NCI-H187 (cell line): ENCODE measurements at regions not wholly inside any gene's neighbourhood (a gene's known extent, or its start where the extent isn't known, plus 50 kb on each side); places are given as distances from the start of the nearest gene placed in this dataset.
"Not testable (repeated sequence)": the region's sequence is repeated elsewhere in the genome, so short reads cannot be mapped to it uniquely, and the experiment has no call there.

Experiments
- DNase-seq, 2 experiments: peaks; one replicate each; lab custom pipeline; 2025; lab: John Stamatoyannopoulos, UW

GRCh38 chr7:113389112-113389646, 270.8 kb upstream of the SMIM30 start:
- no peak for DNase-seq

GRCh38 chr7:113383638-113384037, 265.3 kb upstream of the SMIM30 start:
- no peak for DNase-seq

GRCh38 chr7:113379746-113380145, 261.4 kb upstream of the SMIM30 start:
- DNase-seq = no peak

- DNase-seq = no peak
Observed at GRCh38 chr7:113374955-113375354, 256.6 kb upstream of the SMIM30 start.

GRCh38 chr7:113373863-113374262, 255.5 kb upstream of the SMIM30 start:
- no peak for DNase-seq

- DNase-seq = no peak
Observed at GRCh38 chr7:113371416-113372043, 253.2 kb upstream of the SMIM30 start.

- DNase-seq = no peak
Observed at GRCh38 chr7:113370910-113371309, 252.6 kb upstream of the SMIM30 start.

GRCh38 chr7:113368256-113368655, 249.9 kb upstream of the SMIM30 start:
- DNase-seq = no peak

- DNase-seq = no peak
Observed at GRCh38 chr7:113367041-113367586, 248.8 kb upstream of the SMIM30 start.

GRCh38 chr7:113366122-113366521, 247.8 kb upstream of the SMIM30 start:
- no peak for DNase-seq

- DNase-seq = no peak
Observed at GRCh38 chr7:113349339-113349738, 231.0 kb upstream of the SMIM30 start.

- no peak for DNase-seq
Observed at GRCh38 chr7:113339661-113340060, 221.3 kb upstream of the SMIM30 start.

- DNase-seq = no peak
Observed at GRCh38 chr7:113338071-113338696, 219.8 kb upstream of the SMIM30 start.

GRCh38 chr7:113336838-113337237, 218.5 kb upstream of the SMIM30 start:
- DNase-seq = not testable (repeated sequence)

GRCh38 chr7:113331155-113331898, 213.0 kb upstream of the SMIM30 start:
- no peak for DNase-seq

GRCh38 chr7:113321201-113321600, 202.8 kb upstream of the SMIM30 start:
- DNase-seq = no peak

GRCh38 chr7:113320419-113320818, 202.1 kb upstream of the SMIM30 start:
- peak; percentile 46 to 67 for DNase-seq

GRCh38 chr7:113314594-113314993, 196.2 kb upstream of the SMIM30 start:
- no peak for DNase-seq

- no peak for DNase-seq
Observed at GRCh38 chr7:113308399-113308798, 190.0 kb upstream of the SMIM30 start.

- DNase-seq = no peak
Observed at GRCh38 chr7:113307147-113307546, 188.8 kb upstream of the SMIM30 start.

GRCh38 chr7:113306302-113306701, 187.9 kb upstream of the SMIM30 start:
- no peak for DNase-seq

- DNase-seq = no peak
Observed at GRCh38 chr7:113304104-113304503, 185.8 kb upstream of the SMIM30 start.

GRCh38 chr7:113303388-113303787, 185.0 kb upstream of the SMIM30 start:
- DNase-seq = not testable (repeated sequence)
